ENCODE measurements at regions not wholly inside any gene's neighbourhood (a gene's known extent, or its start where the extent isn't known, plus 50 kb on each side); places are given as distances from the start of the nearest gene placed in this dataset.

- no peak for DNase-seq
- Histone ChIP-seq H3K4me1 (no peaks in the 10 kb centered on the region), H3K27ac (no peak overlapping the region), H3K9me3 (no peaks in the 10 kb centered on the region), H3K36me3 (no peaks in the 10 kb centered on the region), H3K27me3 (ENCODE audit: low read depth) (no peaks in the 10 kb centered on the region), H3K4me3 (no peak overlapping the region)
- intact Hi-C loops (cut with DNase I): no loop called here
- TF ChIP-seq CTCF (IDR thresholded peaks at IDR 0.05): no peak
- ATAC-seq: no peak
Measured at GRCh38 chr2:204336153-204336744, 209.0 kb upstream of the PARD3B start.

GRCh38 chr2:204337638-204338037 is 207.6 kb upstream of the PARD3B start:
- intact Hi-C loops (cut with DNase I): no loop called here
- TF ChIP-seq CTCF (IDR thresholded peaks at IDR 0.05): no peak
- no peak overlapping the region for H3K27ac ChIP-seq

GRCh38 chr2:204339212-204339715 is 206.0 kb upstream of the PARD3B start:
- no peaks in the 10 kb centered on the region for H3K9me3 ChIP-seq
- DNase-seq: no peak
- H3K4me3 ChIP-seq: no peak overlapping the region
- ATAC-seq: no peak
- H3K27me3 ChIP-seq (ENCODE audit: low read depth): no peaks in the 10 kb centered on the region
- intact Hi-C loops (cut with DNase I): no loop called here
- H3K27ac ChIP-seq: no peak overlapping the region
- no peak for TF ChIP-seq CTCF (IDR thresholded peaks at IDR 0.05)
- H3K36me3 ChIP-seq: no peaks in the 10 kb centered on the region
- H3K4me1 ChIP-seq: no peaks in the 10 kb centered on the region

More at GRCh38 chr2:204337638-204338037, 207.6 kb upstream of the PARD3B start:
- DNase-seq: no peak
- no peak for ATAC-seq
- Histone ChIP-seq H3K4me1 (no peaks in the 10 kb centered on the region), H3K36me3 (no peaks in the 10 kb centered on the region), H3K4me3 (no peak overlapping the region), H3K27me3 (ENCODE audit: low read depth) (no peaks in the 10 kb centered on the region), H3K9me3 (no peaks in the 10 kb centered on the region)

GRCh38 chr2:204340511-204340910 is 204.8 kb upstream of the PARD3B start:
- ATAC-seq (no peak), DNase-seq (no peak)
- Histone ChIP-seq H3K9me3 (no peaks in the 10 kb centered on the region), H3K27ac (no peak overlapping the region), H3K4me1 (no peaks in the 10 kb centered on the region), H3K27me3 (ENCODE audit: low read depth) (no peaks in the 10 kb centered on the region), H3K36me3 (no peaks in the 10 kb centered on the region), H3K4me3 (no peak overlapping the region)
- TF ChIP-seq CTCF (IDR thresholded peaks at IDR 0.05): no peak
- intact Hi-C loops (cut with DNase I): no loop called here

- DNase-seq (no peak), ATAC-seq (no peak)
- H3K9me3 ChIP-seq: no peaks in the 10 kb centered on the region
- H3K4me3 ChIP-seq: no peak overlapping the region
- no peaks in the 10 kb centered on the region for H3K4me1 ChIP-seq
- intact Hi-C loops (cut with DNase I): no loop called here
- H3K36me3 ChIP-seq: no peaks in the 10 kb centered on the region
- H3K27me3 ChIP-seq (ENCODE audit: low read depth): no peaks in the 10 kb centered on the region
- no peak for TF ChIP-seq CTCF (IDR thresholded peaks at IDR 0.05)
- H3K27ac ChIP-seq: no peak overlapping the region
Measured at GRCh38 chr2:204341887-204342276, 203.4 kb upstream of the PARD3B start.
